WI38 (cell line): ENCODE measurements at regions not wholly inside any gene's neighbourhood (a gene's known extent, or its start where the extent isn't known, plus 50 kb on each side); places are given as distances from the start of the nearest gene placed in this dataset.

Experiments used
- H3K4me3 ChIP-seq: 2 replicates; pipeline ENCODE4 v1.5.1; 2011; ENCODE audit warnings: low read depth, mild to moderate bottlenecking, control low read depth, low read length
- TF ChIP-seq, protein P1 (sequence below): IDR thresholded peaks from 2 replicates; pipeline ENCODE4 v1.5.1; 2012; ENCODE audit warnings: low read depth, mild to moderate bottlenecking, control low read depth, low read length

DNA sequence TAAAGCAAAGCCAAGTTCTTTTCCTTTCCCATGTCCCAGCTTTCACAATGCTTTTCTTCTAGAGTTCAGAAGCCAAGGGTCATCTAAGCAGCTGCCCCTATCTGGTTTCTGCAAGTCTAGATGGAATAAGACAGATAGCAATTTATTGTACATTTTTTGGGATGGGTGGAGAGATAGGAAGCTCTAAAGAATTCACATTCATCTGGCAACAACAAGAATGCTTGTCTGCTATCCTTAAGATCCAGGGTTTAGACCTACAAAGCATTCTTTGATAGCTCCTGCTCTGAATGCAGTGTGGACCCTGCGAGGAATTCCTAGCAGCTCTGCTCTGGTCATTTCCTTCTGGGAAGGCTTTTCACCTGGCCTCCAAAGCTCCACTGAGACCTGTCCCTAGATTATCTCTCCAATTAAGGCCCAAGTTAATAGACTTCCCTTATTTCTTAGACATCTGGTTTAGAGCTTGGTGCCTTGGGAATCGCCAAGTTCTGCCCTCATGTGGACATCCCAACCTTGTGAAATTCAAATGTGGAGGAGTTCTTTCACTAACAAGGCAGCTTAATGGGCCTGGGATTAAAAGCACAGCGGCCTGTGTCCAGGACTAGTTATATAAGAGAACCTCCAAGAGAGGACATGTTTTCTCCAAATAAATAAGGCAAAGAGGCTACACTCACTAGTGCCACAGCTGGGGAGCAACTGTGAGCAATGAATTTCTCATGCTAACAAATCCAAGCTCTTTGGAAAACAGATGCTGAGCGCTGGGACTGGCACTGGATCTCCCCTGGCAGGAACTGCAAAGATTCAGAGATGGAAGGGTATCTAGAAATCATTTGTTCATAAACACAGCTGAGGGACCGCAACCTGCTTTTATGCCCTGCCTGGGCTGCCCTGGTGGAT, 384.5 kb upstream of the DDHD1 start:
- no peak overlapping the region for H3K4me3 ChIP-seq
- TF ChIP-seq, protein P1, sequence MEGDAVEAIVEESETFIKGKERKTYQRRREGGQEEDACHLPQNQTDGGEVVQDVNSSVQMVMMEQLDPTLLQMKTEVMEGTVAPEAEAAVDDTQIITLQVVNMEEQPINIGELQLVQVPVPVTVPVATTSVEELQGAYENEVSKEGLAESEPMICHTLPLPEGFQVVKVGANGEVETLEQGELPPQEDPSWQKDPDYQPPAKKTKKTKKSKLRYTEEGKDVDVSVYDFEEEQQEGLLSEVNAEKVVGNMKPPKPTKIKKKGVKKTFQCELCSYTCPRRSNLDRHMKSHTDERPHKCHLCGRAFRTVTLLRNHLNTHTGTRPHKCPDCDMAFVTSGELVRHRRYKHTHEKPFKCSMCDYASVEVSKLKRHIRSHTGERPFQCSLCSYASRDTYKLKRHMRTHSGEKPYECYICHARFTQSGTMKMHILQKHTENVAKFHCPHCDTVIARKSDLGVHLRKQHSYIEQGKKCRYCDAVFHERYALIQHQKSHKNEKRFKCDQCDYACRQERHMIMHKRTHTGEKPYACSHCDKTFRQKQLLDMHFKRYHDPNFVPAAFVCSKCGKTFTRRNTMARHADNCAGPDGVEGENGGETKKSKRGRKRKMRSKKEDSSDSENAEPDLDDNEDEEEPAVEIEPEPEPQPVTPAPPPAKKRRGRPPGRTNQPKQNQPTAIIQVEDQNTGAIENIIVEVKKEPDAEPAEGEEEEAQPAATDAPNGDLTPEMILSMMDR = no peak

GRCh38 chr14:53536446-53536845, 383.3 kb upstream of the DDHD1 start:
- TF ChIP-seq, protein P1 = no peak
- H3K4me3 ChIP-seq = no peak overlapping the region

DNA sequence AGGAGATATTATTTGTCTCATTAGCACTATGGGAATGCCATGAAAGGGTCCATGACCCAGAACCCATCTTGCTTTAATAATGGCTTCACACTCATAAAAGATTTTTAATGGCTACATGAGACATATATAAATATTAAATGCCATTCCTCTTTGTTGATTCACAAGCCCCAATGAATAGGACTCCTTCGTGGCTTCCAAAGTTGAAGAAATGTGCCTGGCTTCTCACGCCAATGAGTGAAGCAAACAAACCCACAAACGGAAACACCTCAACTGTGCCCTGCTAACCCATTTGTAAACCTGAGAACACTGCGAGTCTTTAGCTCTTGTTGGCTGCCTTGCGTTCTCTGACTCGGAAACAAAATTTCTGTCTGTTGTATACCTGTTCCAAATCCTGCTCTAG, 381.7 kb upstream of the DDHD1 start:
- H3K4me3 ChIP-seq = no peak overlapping the region
- TF ChIP-seq, protein P1 = no peak

DNA sequence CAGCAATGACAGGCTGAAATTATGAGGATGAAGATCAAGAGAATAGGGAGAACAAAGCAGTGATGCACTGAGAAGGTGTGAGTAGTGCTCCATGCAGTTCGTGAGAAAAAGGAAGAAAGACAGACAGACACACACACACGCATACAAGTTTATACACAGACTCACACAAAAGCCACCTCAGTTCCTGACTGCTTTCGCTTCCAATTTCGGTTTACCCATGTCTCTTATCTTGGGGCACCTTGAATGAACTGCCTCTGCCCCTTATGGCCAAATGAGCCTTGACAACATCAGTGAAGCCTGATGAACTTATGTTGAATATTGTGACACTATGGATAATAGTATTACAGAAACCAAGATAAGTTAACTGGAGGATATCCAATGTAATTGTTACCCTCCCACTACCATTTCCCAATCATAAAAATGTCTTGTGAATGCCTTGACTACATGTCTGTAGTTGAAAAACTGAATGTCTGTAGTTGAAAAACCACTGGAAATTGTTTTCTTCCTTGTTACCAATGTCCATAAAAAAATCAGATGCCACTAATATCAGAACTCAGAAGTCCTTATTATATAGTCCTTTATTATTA, 380.4 kb upstream of the DDHD1 start:
- TF ChIP-seq, protein P1 = no peak
- no peak overlapping the region for H3K4me3 ChIP-seq

DNA sequence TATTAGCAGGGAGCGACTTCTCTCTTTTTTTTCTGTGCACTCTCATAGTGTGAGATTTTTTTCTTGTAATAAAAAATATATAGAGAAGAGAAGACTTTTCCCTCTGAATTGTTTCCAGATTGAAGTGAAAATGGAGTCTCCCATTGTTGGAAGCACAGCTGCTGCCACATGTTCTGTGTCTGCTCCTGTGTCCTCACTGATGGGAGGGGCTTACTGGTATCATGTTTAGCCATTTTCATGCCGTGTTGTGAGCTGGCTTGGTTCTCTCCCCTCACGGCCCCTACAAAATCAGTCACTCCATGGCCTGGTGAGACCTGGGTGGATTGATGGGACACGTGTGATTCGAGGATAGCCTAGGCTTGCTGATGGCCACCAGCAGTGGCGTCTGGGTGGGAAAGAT, 379.7 kb upstream of the DDHD1 start:
- TF ChIP-seq, protein P1 = no peak
- no peak overlapping the region for H3K4me3 ChIP-seq

DNA sequence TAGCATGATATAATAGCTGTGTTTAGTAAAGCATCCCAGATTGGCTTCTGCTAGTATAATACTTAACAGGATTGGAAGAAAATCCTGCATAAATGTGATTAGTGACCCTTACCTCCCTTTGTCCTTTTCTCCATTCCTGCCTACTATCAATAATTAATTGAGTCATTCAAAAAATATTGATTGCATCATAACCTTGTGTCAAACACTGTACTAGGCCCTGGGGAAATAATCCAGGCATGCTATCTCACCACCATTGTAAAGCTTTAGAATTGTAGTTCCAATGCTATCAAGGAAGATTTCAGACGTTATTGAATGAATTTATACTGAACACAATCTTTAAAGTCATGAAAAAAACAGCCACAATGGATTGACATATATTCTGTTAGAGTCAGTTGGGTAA, 378.6 kb upstream of the DDHD1 start:
- H3K4me3 ChIP-seq = no peak overlapping the region
- TF ChIP-seq, protein P1 = no peak

DNA sequence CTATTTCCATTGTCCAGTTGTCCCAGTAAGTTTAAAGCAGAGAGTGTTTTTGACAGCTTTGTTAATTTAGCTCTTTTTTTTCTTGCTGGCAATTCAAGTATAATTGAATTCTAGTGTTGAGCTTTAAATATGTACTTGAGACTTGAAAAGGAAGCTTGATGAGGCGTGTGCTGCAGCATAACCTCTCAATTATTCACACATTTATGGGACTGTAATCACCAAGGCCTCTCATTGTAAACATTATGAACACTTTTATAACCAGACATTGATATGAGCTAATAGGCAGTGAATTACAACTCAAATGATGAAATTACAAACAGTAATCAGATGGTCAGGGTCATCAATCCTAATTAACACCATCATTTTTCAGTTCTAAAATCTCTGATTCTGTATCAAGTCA, 378.0 kb upstream of the DDHD1 start:
- TF ChIP-seq, protein P1 = no peak
- H3K4me3 ChIP-seq = no peak overlapping the region
